ENCODE measurements at regions not wholly inside any gene's neighbourhood (a gene's known extent, or its start where the extent isn't known, plus 50 kb on each side); places are given as distances from the start of the nearest gene placed in this dataset.
"Not testable (repeated sequence)": the region's sequence is repeated elsewhere in the genome, so short reads cannot be mapped to it uniquely, and the experiment has no call there.

- TF ChIP-seq RARB (CRISPR knock-in tag; IDR thresholded peaks at IDR 0.05) (no peak), ZNF565 (CRISPR knock-in tag; conservative IDR thresholded peaks at IDR 0.05; ENCODE audit: low read depth) (no peak), ZFP30 (CRISPR knock-in tag; IDR thresholded peaks at IDR 0.05) (no peak), SNAI2 (CRISPR knock-in tag; IDR thresholded peaks at IDR 0.05) (no peak)
These were observed 119.2 kb upstream of the ABCC4 start (continued) for GRCh38 chr13:95420501-95420900.

GRCh38 chr13:95426631-95427030, 125.4 kb upstream of the ABCC4 start:
- no peak for ATAC-seq

GRCh38 chr13:95430525-95430924, 122.0 kb upstream of the CLDN10 start:
- not testable (repeated sequence) for ATAC-seq

More at GRCh38 chr13:95426631-95427030, 125.4 kb upstream of the ABCC4 start:
- no peak for TF ChIP-seq RARB (CRISPR knock-in tag; IDR thresholded peaks at IDR 0.05)
- TF ChIP-seq POU6F1 (CRISPR knock-in tag; IDR thresholded peaks at IDR 0.05; ENCODE audit: borderline replicate concordance, low read depth), result no peak
- TF ChIP-seq ZFP30 (CRISPR knock-in tag; IDR thresholded peaks at IDR 0.05), result no peak
- no peak for TF ChIP-seq ZNF70 (CRISPR knock-in tag; IDR thresholded peaks at IDR 0.05)
- no peak for TF ChIP-seq TSHZ2 (CRISPR knock-in tag; IDR thresholded peaks at IDR 0.05)
- no peak for TF ChIP-seq OSR1 (CRISPR knock-in tag; IDR thresholded peaks at IDR 0.05)
- TF ChIP-seq BACH2 (CRISPR knock-in tag; IDR thresholded peaks at IDR 0.05; ENCODE audit: borderline replicate concordance), result no peak
- TF ChIP-seq TCF4 (CRISPR knock-in tag; IDR thresholded peaks at IDR 0.05; ENCODE audit: borderline replicate concordance), result no peak
- no peak for TF ChIP-seq CREB5 (CRISPR knock-in tag; IDR thresholded peaks at IDR 0.05; ENCODE audit: low read depth)
- TF ChIP-seq ESRRG (CRISPR knock-in tag; IDR thresholded peaks at IDR 0.05), result no peak
- no peak for TF ChIP-seq ZC3H10 (CRISPR knock-in tag; IDR thresholded peaks at IDR 0.05)
- TF ChIP-seq ZNF565 (CRISPR knock-in tag; conservative IDR thresholded peaks at IDR 0.05; ENCODE audit: low read depth), result no peak
- TF ChIP-seq GLIS3 (CRISPR knock-in tag; IDR thresholded peaks at IDR 0.05), result no peak
- no peak for TF ChIP-seq ZFP3 (CRISPR knock-in tag; IDR thresholded peaks at IDR 0.05)

GRCh38 chr13:95432141-95432540, 120.4 kb upstream of the CLDN10 start:
- ATAC-seq, result no peak
- TF ChIP-seq ZC3H10 (CRISPR knock-in tag; IDR thresholded peaks at IDR 0.05), result no peak
- TF ChIP-seq ZNF70 (CRISPR knock-in tag; IDR thresholded peaks at IDR 0.05), result no peak
- no peak for TF ChIP-seq ARNTL (CRISPR knock-in tag; IDR thresholded peaks at IDR 0.05; ENCODE audit: borderline replicate concordance, low read depth)
- no peak for TF ChIP-seq ESRRG (CRISPR knock-in tag; IDR thresholded peaks at IDR 0.05)
- TF ChIP-seq OSR1 (CRISPR knock-in tag; IDR thresholded peaks at IDR 0.05), result no peak
- TF ChIP-seq RARB (CRISPR knock-in tag; IDR thresholded peaks at IDR 0.05), result no peak
- TF ChIP-seq TOX (CRISPR knock-in tag; IDR thresholded peaks at IDR 0.05; ENCODE audit: borderline replicate concordance), result no peak
- TF ChIP-seq TSHZ2 (CRISPR knock-in tag; IDR thresholded peaks at IDR 0.05), result no peak
- no peak for TF ChIP-seq CSDC2 (CRISPR knock-in tag; IDR thresholded peaks at IDR 0.05)
- TF ChIP-seq ZFP3 (CRISPR knock-in tag; IDR thresholded peaks at IDR 0.05), result no peak
- no peak for TF ChIP-seq ZNF565 (CRISPR knock-in tag; conservative IDR thresholded peaks at IDR 0.05; ENCODE audit: low read depth)
- no peak for TF ChIP-seq BACH2 (CRISPR knock-in tag; IDR thresholded peaks at IDR 0.05; ENCODE audit: borderline replicate concordance)
- no peak for TF ChIP-seq ISL1 (CRISPR knock-in tag; IDR thresholded peaks at IDR 0.05)
- TF ChIP-seq CREB5 (CRISPR knock-in tag; IDR thresholded peaks at IDR 0.05; ENCODE audit: low read depth), result no peak
- no peak for TF ChIP-seq ZNF8 (CRISPR knock-in tag; IDR thresholded peaks at IDR 0.05)
- no peak for TF ChIP-seq TCF4 (CRISPR knock-in tag; IDR thresholded peaks at IDR 0.05; ENCODE audit: borderline replicate concordance)
- no peak for TF ChIP-seq POU6F1 (CRISPR knock-in tag; IDR thresholded peaks at IDR 0.05; ENCODE audit: borderline replicate concordance, low read depth)
- no peak for TF ChIP-seq PATZ1 (CRISPR knock-in tag; IDR thresholded peaks at IDR 0.05; ENCODE audit: borderline replicate concordance)
- no peak for TF ChIP-seq GLIS3 (CRISPR knock-in tag; IDR thresholded peaks at IDR 0.05)

Data from SK-N-SH treated with all-trans-retinoic acid at 6 μM for 48 hours (cell line).